ENCODE measurements at regions not wholly inside any gene's neighbourhood (a gene's known extent, or its start where the extent isn't known, plus 50 kb on each side); places are given as distances from the start of the nearest gene placed in this dataset.

GRCh38 chrX:109842611-109843010, 109.6 kb upstream of the ACSL4 start:
- DNase-seq (ENCODE audit: low read depth) = no peak

- DNase-seq (ENCODE audit: low read depth) = no peak
Observed at GRCh38 chrX:109843963-109844751, 111.1 kb upstream of the ACSL4 start.

GRCh38 chrX:109844986-109845385, 111.9 kb upstream of the ACSL4 start:
- no peak for DNase-seq (ENCODE audit: low read depth)

GRCh38 chrX:109845996-109846395, 112.9 kb upstream of the ACSL4 start:
- DNase-seq (ENCODE audit: low read depth) = no peak

- DNase-seq (ENCODE audit: low read depth) = no peak
Observed at GRCh38 chrX:109847257-109848187, 114.5 kb upstream of the ACSL4 start.

- no peak for DNase-seq (ENCODE audit: low read depth)
Observed at GRCh38 chrX:109848461-109849050, 115.5 kb upstream of the ACSL4 start.

GRCh38 chrX:109854096-109854495, 121.0 kb upstream of the ACSL4 start:
- no peak for DNase-seq (ENCODE audit: low read depth)

- DNase-seq (ENCODE audit: low read depth) = no peak
Observed at GRCh38 chrX:109855501-109855900, 122.4 kb upstream of the ACSL4 start.

GRCh38 chrX:109856974-109857373, 123.9 kb upstream of the ACSL4 start:
- no peak for DNase-seq (ENCODE audit: low read depth)

GRCh38 chrX:109857584-109858228, 124.6 kb upstream of the ACSL4 start:
- no peak for DNase-seq (ENCODE audit: low read depth)

GRCh38 chrX:109858602-109859341, 125.7 kb upstream of the ACSL4 start:
- DNase-seq (ENCODE audit: low read depth) = no peak

- no peak for DNase-seq (ENCODE audit: low read depth)
Observed at GRCh38 chrX:109859651-109860050, 126.6 kb upstream of the ACSL4 start.

- DNase-seq (ENCODE audit: low read depth) = no peak
Observed at GRCh38 chrX:109862433-109862832, 129.4 kb upstream of the ACSL4 start.

- no peak for DNase-seq (ENCODE audit: low read depth)
Observed at GRCh38 chrX:109863811-109864210, 130.8 kb upstream of the ACSL4 start.

- DNase-seq (ENCODE audit: low read depth) = no peak
Observed at GRCh38 chrX:109871121-109871888, 131.6 kb upstream of the TMEM164 start.

- DNase-seq (ENCODE audit: low read depth) = no peak
Observed at GRCh38 chrX:109872021-109872732, 130.7 kb upstream of the TMEM164 start.

- no peak for DNase-seq (ENCODE audit: low read depth)
Observed at GRCh38 chrX:109873574-109873973, 129.3 kb upstream of the TMEM164 start.

- DNase-seq (ENCODE audit: low read depth) = no peak
Observed at GRCh38 chrX:109873983-109874382, 128.9 kb upstream of the TMEM164 start.

GRCh38 chrX:109874548-109874947, 128.4 kb upstream of the TMEM164 start:
- no peak for DNase-seq (ENCODE audit: low read depth)

- no peak for DNase-seq (ENCODE audit: low read depth)
Observed at GRCh38 chrX:109875831-109876230, 127.1 kb upstream of the TMEM164 start.

Measured in activated gamma-delta T cell treated with anti-CD3 and anti-CD28 coated beads, Interleukin-2, amount 50 U/mL, for 16 hours (primary cell).